GM12878 (cell line): ENCODE measurements at regions not wholly inside any gene's neighbourhood (a gene's known extent, or its start where the extent isn't known, plus 50 kb on each side); places are given as distances from the start of the nearest gene placed in this dataset.

Source experiments
- ATAC-seq: fragments of 200-7000 bp; cut with Tn5 transposase; 3 replicates; pipeline ENCODE4 v1.9.1; 2020; ENCODE audit warnings: mild to moderate bottlenecking, moderate library complexity
- BruUV-seq: library from RNA; stranded (reverse); fragments of 400-500 nt; replicated peaks from 2 replicates; lab custom pipeline; 2021; lab: Mats Ljungman, UMichigan
- CTCF ChIA-PET: fragments of 300-600 bp; sonication (Branson Sonifier 250); formaldehyde crosslinking; extraction: SDS; loops from one replicate; lab custom pipeline; 2021; ENCODE audit warnings: inconsistent platforms; lab: Yijun Ruan, JAX
- POLR2A ChIA-PET: fragments of 350-600 bp; formaldehyde crosslinking; extraction: SDS; loops from one replicate; lab custom pipeline; 2021; ENCODE audit warnings: inconsistent platforms; lab: Charles Lee
- RAD21 ChIA-PET: fragments of 300-600 bp; sonication (Branson Sonifier 250); formaldehyde crosslinking; loops from one replicate; lab custom pipeline; 2023; ENCODE audit warnings: antibody characterized with exemption; ENCODE audit not compliant: unreplicated experiment; lab: Charles Lee
- SMC1A ChIA-PET: fragments of 300-600 bp; sonication (Branson Sonifier 250); formaldehyde crosslinking; loops from one replicate; lab custom pipeline; 2023; ENCODE audit not compliant: unreplicated experiment, uncharacterized antibody; lab: Charles Lee
- DNase-seq: peaks from one replicate; pipeline ENCODE4 v3.0.0-alpha.2; 2011; ENCODE audit warnings: low read depth, low spot score
- FAIRE-seq: peaks from 3 replicates; lab custom pipeline; 2011; peaks lifted over from hg19 to GRCh38; lab: Jason Lieb, UNC
- H2AFZ ChIP-seq: 2 replicates; pipeline ENCODE4 v1.6.0; 2011; ENCODE audit warnings: low read depth, low read length, control low read depth; ENCODE audit not compliant: control insufficient read depth
- H3K27ac ChIP-seq: 2 replicates; pipeline ENCODE4 v1.5.1; 2011; ENCODE audit warnings: control low read depth; ENCODE audit not compliant: control insufficient read depth, insufficient read depth
- H3K27me3 ChIP-seq, 2 experiments: replicated peaks in 1 of 2; 2 replicates each; pipeline versions ENCODE4 v1.6.0 to v1.6.1; 2011; ENCODE audit warnings: low read length in 1 of 2; ENCODE audit not compliant: control insufficient read depth in 2 of 2, insufficient read depth in 2 of 2
- H3K36me3 ChIP-seq, 2 experiments: 2 replicates each; pipeline ENCODE4 v1.5.1; 2011; ENCODE audit warnings: low read length in 1 of 2; ENCODE audit not compliant: control insufficient read depth in 2 of 2, insufficient read depth in 2 of 2
- H3K4me1 ChIP-seq: 2 replicates; pipeline ENCODE4 v1.6.1; 2011; ENCODE audit warnings: mild to moderate bottlenecking, low read length, moderate library complexity, mixed read lengths; ENCODE audit not compliant: control insufficient read depth, insufficient read depth
- H3K4me2 ChIP-seq: 2 replicates; pipeline ENCODE4 v1.6.0; 2011; ENCODE audit warnings: control low read depth; ENCODE audit not compliant: control insufficient read depth, insufficient read depth
- H3K4me3 ChIP-seq: fragments of 200-600 bp; sonication (generic); 2 replicates; pipeline ENCODE4 v1.5.1; 2016
- H3K79me2 ChIP-seq: 2 replicates; pipeline ENCODE4 v1.6.0; 2011; ENCODE audit warnings: low read length; ENCODE audit not compliant: control insufficient read depth, insufficient read depth
- H3K9ac ChIP-seq: 2 replicates; pipeline ENCODE4 v1.8.0; 2011; ENCODE audit warnings: low read length, control low read depth, mixed read lengths; ENCODE audit not compliant: control insufficient read depth, insufficient read depth
- H3K9me3 ChIP-seq: replicated peaks from 3 replicates; pipeline ENCODE4 v1.5.1; 2011; ENCODE audit warnings: mild to moderate bottlenecking, low read length; ENCODE audit not compliant: control insufficient read depth, insufficient read depth
- H4K20me1 ChIP-seq: 2 replicates; pipeline ENCODE4 v1.6.0; 2011; ENCODE audit not compliant: control insufficient read depth, insufficient read depth
- CEBPB ChIP-seq, 2 experiments: fragments of 150-350 bp in 1 of 2; IDR thresholded peaks; 2 replicates each; pipeline ENCODE4 v1.6.1; 2012 to 2014; ENCODE audit warnings: low read depth in 2 of 2, low read length in 2 of 2, borderline replicate concordance in 1 of 2, inconsistent platforms in 1 of 2
- CHD4 ChIP-seq: fragments of 200-600 bp; sonication (generic); IDR thresholded peaks from 2 replicates; pipeline ENCODE4 v1.6.1; 2016; ENCODE audit warnings: mild to moderate bottlenecking
- GATAD2B ChIP-seq: fragments of 450-650 bp; conservative IDR thresholded peaks from 2 replicates; pipeline ENCODE4 v1.6.1; 2017; ENCODE audit warnings: low read depth, mild to moderate bottlenecking, moderate library complexity
- HDAC6 ChIP-seq: fragments of 200-600 bp; sonication (generic); IDR thresholded peaks from one replicate; pipeline ENCODE4 v1.8.0; 2017; ENCODE audit warnings: antibody characterized with exemption; ENCODE audit not compliant: unreplicated experiment
- NFYA ChIP-seq: IDR thresholded peaks from 2 replicates; pipeline ENCODE4 v1.6.1; 2011; ENCODE audit warnings: low read depth, mild to moderate bottlenecking, low read length, improper control_type of control experiment, borderline replicate concordance
- RAD21 ChIP-seq: IDR thresholded peaks from 2 replicates; pipeline ENCODE4 v1.6.1; 2011; ENCODE audit warnings: mild to moderate bottlenecking, low read depth, low read length, moderate library complexity; ENCODE audit not compliant: insufficient read depth
- TAF1 ChIP-seq: IDR thresholded peaks from 2 replicates; pipeline ENCODE4 v1.6.1; 2011; ENCODE audit warnings: mild to moderate bottlenecking, low read depth, low read length, borderline replicate concordance
- ZSCAN29 ChIP-seq: fragments of 450-650 bp; IDR thresholded peaks from 2 replicates; pipeline ENCODE4 v1.6.1; 2017; ENCODE audit warnings: mild to moderate bottlenecking, moderate library complexity
- WGBS: methylation state at CpG from one replicate; pipeline ENCODE4 v1.1.6; 2016; ENCODE audit warnings: low lambda C conversion rate; ENCODE audit not compliant: insufficient replicate concordance, insufficient coverage; ENCODE audit errors: missing lambda C conversion rate; 5-methylcytosine and 5-hydroxymethylcytosine counted together
- in situ Hi-C: fragments of 300-500 bp; cut with MboI; formaldehyde crosslinking; loops from 9 replicates; pipeline ENCODE4 v1.14.3; 2018; ENCODE audit warnings: mixed read lengths
- intact Hi-C: fragments of 100-400 bp; cut with micrococcal nuclease; formaldehyde crosslinking; loops from one replicate; pipeline ENCODE4 v1.14.2; 2022; ENCODE audit not compliant: unreplicated experiment
- TF ChIP-seq, protein P1 (sequence below): fragments of 450-650 bp; formaldehyde crosslinking; IDR thresholded peaks from 2 replicates; pipeline ENCODE4 v1.4.0; 2020; ENCODE audit warnings: mild to moderate bottlenecking, moderate library complexity

DNA sequence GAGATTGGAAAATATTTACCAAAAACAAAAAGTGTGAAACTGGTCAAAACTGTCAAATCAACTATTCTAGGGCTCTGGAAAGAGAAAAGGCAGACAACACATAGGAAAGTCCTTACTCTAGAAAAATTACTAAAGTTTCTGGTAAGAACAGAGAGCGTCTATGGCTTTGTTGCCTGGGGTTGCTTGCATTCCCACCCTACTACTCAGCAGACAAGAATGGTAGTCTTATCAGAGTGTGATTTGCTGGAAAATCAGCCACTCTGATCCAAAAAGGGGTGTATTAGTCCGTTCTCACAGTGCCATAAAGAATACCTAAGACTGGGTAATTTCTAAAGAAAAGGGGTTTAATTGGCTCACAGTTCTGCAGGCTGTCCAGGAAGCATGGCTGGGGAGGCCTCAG is 50.3 kb upstream of the CDH20 start:
- ChIA-PET CTCF (no interaction called here), POLR2A (no interaction called here)
- no TSS peak for BruUV-seq
- H3K27ac ChIP-seq: no peak overlapping the region
- H3K4me1 ChIP-seq: no peaks in the 10 kb centered on the region
- no peak for DNase-seq
- no peaks in the 10 kb centered on the region for H3K9me3 ChIP-seq
- TF ChIP-seq RAD21: no peak
- no peak for TF ChIP-seq GATAD2B
- TF ChIP-seq HDAC6: no peak
- TF ChIP-seq TAF1: no peak
- no peak for TF ChIP-seq CHD4
- no peak for TF ChIP-seq CEBPB (IDR thresholded peaks at IDR 0.05; ENCODE audit: borderline replicate concordance in 1 of 2, low read depth in 2 of 2, low read length in 2 of 2)
- TF ChIP-seq NFYA: no peak
- TF ChIP-seq ZSCAN29: no peak
- TF ChIP-seq, protein P1, sequence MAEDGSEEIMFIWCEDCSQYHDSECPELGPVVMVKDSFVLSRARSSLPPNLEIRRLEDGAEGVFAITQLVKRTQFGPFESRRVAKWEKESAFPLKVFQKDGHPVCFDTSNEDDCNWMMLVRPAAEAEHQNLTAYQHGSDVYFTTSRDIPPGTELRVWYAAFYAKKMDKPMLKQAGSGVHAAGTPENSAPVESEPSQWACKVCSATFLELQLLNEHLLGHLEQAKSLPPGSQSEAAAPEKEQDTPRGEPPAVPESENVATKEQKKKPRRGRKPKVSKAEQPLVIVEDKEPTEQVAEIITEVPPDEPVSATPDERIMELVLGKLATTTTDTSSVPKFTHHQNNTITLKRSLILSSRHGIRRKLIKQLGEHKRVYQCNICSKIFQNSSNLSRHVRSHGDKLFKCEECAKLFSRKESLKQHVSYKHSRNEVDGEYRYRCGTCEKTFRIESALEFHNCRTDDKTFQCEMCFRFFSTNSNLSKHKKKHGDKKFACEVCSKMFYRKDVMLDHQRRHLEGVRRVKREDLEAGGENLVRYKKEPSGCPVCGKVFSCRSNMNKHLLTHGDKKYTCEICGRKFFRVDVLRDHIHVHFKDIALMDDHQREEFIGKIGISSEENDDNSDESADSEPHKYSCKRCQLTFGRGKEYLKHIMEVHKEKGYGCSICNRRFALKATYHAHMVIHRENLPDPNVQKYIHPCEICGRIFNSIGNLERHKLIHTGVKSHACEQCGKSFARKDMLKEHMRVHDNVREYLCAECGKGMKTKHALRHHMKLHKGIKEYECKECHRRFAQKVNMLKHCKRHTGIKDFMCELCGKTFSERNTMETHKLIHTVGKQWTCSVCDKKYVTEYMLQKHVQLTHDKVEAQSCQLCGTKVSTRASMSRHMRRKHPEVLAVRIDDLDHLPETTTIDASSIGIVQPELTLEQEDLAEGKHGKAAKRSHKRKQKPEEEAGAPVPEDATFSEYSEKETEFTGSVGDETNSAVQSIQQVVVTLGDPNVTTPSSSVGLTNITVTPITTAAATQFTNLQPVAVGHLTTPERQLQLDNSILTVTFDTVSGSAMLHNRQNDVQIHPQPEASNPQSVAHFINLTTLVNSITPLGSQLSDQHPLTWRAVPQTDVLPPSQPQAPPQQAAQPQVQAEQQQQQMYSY (CRISPR knock-in tag): no peak
- TF ChIP-seq, all 136 proteins: peak for 0
- FAIRE-seq (no peak), ATAC-seq (no peak)
- Histone ChIP-seq H3K36me3 (no peaks in the 10 kb centered on the region), H3K27me3 (no peaks in the 10 kb centered on the region; a peak in 1 of 4 replicates), H3K4me2 (no peak overlapping the region), H4K20me1 (no peaks in the 10 kb centered on the region), H3K79me2 (no peaks in the 10 kb centered on the region), H2AFZ (no peak overlapping the region), H3K9ac (no peak overlapping the region), H3K4me3 (no peak overlapping the region)
- in situ Hi-C loops: no loop called here
- WGBS: 25% methylated on average over 2 of the region's 2 CpGs
- RAD21 ChIA-PET: no interaction called here
- intact Hi-C loops: no loop called here
- SMC1A ChIA-PET: no interaction called here
